GM10266 (cell line): ENCODE measurements at regions not wholly inside any gene's neighbourhood (a gene's known extent, or its start where the extent isn't known, plus 50 kb on each side); places are given as distances from the start of the nearest gene placed in this dataset.

Experiments
- DNase-seq: peaks from one replicate; pipeline ENCODE4 v3.0.0; 2012; ENCODE audit errors: extremely low spot score
- TF ChIP-seq, protein P1 (sequence below): IDR thresholded peaks from 2 replicates; pipeline ENCODE4 v1.5.1; 2012; ENCODE audit warnings: mild to moderate bottlenecking, low read depth; ENCODE audit not compliant: control insufficient read depth, insufficient read depth; ENCODE audit errors: missing control alignments

- TF ChIP-seq, protein P1, sequence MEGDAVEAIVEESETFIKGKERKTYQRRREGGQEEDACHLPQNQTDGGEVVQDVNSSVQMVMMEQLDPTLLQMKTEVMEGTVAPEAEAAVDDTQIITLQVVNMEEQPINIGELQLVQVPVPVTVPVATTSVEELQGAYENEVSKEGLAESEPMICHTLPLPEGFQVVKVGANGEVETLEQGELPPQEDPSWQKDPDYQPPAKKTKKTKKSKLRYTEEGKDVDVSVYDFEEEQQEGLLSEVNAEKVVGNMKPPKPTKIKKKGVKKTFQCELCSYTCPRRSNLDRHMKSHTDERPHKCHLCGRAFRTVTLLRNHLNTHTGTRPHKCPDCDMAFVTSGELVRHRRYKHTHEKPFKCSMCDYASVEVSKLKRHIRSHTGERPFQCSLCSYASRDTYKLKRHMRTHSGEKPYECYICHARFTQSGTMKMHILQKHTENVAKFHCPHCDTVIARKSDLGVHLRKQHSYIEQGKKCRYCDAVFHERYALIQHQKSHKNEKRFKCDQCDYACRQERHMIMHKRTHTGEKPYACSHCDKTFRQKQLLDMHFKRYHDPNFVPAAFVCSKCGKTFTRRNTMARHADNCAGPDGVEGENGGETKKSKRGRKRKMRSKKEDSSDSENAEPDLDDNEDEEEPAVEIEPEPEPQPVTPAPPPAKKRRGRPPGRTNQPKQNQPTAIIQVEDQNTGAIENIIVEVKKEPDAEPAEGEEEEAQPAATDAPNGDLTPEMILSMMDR, result no peak
- no peak for DNase-seq
Measured at GRCh38 chr18:68234676-68235075, 480.2 kb downstream of the TMX3 start.

DNA sequence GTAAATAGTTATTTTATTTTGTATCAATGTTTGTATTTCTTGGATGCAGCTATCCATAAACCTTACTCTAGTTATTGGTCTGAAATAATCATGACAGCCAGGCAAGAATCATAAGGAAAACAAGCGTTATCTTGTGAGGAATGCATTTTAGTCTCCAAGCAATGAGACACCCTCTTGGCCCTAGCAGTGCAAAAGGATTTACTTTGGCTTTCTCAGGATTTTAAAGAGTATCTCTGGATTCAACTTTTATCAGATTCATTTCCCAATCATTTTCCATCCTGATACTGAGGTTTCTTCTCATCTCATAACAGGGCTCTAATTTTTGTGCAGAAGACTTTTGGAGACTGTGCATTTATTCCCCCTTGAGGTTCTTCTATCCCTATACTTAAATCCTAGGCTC is 480.8 kb downstream of the TMX3 start:
- no peak for DNase-seq

GRCh38 chr18:68233018-68233417 is 481.9 kb downstream of the TMX3 start:
- TF ChIP-seq, protein P1, result no peak
- DNase-seq, result no peak

More for the DNA sequence above, 480.8 kb downstream of the TMX3 start:
- TF ChIP-seq, protein P1, result no peak

GRCh38 chr18:68229351-68229750 is 485.6 kb downstream of the TMX3 start:
- DNase-seq, result no peak
- TF ChIP-seq, protein P1, result no peak

- TF ChIP-seq, protein P1, result no peak
- no peak for DNase-seq
Measured at GRCh38 chr18:68221111-68221724, 493.7 kb downstream of the TMX3 start.

DNA sequence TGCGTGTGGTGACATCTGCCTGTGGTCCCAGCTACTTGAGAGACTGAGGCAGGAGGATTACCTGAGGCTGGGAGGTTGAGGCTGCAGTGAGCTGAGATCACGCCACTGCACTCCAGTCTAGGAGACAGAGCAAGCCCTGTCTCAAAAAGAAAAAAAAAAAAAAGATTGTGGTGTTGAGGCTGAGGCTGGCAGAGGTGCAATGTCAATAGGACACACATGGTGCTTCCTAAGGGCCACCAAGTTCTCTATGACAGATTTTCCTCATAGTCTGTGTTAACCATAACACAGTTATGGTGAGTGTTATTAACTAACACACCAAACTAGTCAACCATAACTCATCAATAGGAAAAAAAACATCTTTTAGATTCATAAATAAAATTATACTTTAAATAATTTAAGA is 494.4 kb downstream of the TMX3 start:
- DNase-seq, result no peak

GRCh38 chr18:68219872-68220271 is 495.0 kb downstream of the TMX3 start:
- TF ChIP-seq, protein P1, result no peak
- no peak for DNase-seq

More for the DNA sequence above, 494.4 kb downstream of the TMX3 start:
- TF ChIP-seq, protein P1, result no peak
